Vagina (tissue), 2 donors: ENCODE measurements at regions not wholly inside any gene's neighbourhood (a gene's known extent, or its start where the extent isn't known, plus 50 kb on each side); places are given as distances from the start of the nearest gene placed in this dataset. TPM values are rescaled to one million over a fixed set of nuclear protein-coding genes. Genes with fewer than 3 reads are reported as not detected.
"Not testable (repeated sequence)": the region's sequence is repeated elsewhere in the genome, so short reads cannot be mapped to it uniquely, and the experiment has no call there.

ENCODE experiments used
- DNase-seq, 2 donors: peaks; one replicate each; pipeline ENCODE4 v3.0.0-alpha.2; 2017; ENCODE audit errors: extremely low spot score in 2 of 2
- H3K27ac ChIP-seq: fragments of 200-600 bp; sonication (generic); one replicate; pipeline ENCODE4 v1.5.1; 2019
- H3K27me3 ChIP-seq: fragments of 200-600 bp; sonication (generic); one replicate; pipeline ENCODE4 v1.5.1; 2019
- H3K36me3 ChIP-seq, 2 donors: fragments of 200-600 bp; sonication (generic); one replicate each; pipeline ENCODE4 v1.5.1; 2017 to 2019
- H3K4me1 ChIP-seq: fragments of 200-600 bp; sonication (generic); one replicate; pipeline ENCODE4 v1.5.1; 2019
- H3K4me3 ChIP-seq, 2 donors: fragments of 200-600 bp; sonication (generic); 1 replicate in 1 of 2; 2 replicates in 1 of 2; pipeline ENCODE4 v1.5.1; 2016 to 2019
- H3K9me3 ChIP-seq: fragments of 200-600 bp; sonication (generic); one replicate; pipeline ENCODE4 v1.5.1; 2019
- POLR2A ChIP-seq, 2 donors: fragments of 450-650 bp; IDR thresholded peaks; one replicate each; pipeline ENCODE4 v1.6.1; 2017; ENCODE audit warnings: antibody characterized with exemption in 2 of 2, mild to moderate bottlenecking in 2 of 2, moderate library complexity in 2 of 2
- POLR2AphosphoS5 ChIP-seq, 2 donors: sonication (generic); formaldehyde crosslinking; IDR thresholded peaks; one replicate each; pipeline ENCODE4 v1.9.0; 2017; ENCODE audit warnings: antibody characterized with exemption in 2 of 2, mild to moderate bottlenecking in 2 of 2, low read depth in 1 of 2; ENCODE audit not compliant: insufficient read depth in 1 of 2
- intact Hi-C: fragments of 100-400 bp; cut with DNase I; formaldehyde crosslinking; loops from one replicate; pipeline ENCODE4 v1.15.1; 2023
- small RNA-seq: library from RNA; depleted of rRNA; stranded (forward); fragments of <200 nt; gene quantifications from one replicate; pipeline ENCODE3, GENCODE V24; 2016
- TF ChIP-seq, protein P1 (sequence below), 3 experiments: fragments of 450-650 bp in 2 of 3; fragments of 200-600 bp in 1 of 3; sonication (generic) in 1 of 3; IDR thresholded peaks; one replicate each; pipeline ENCODE4 v1.5.1; 2017 to 2019; ENCODE audit warnings: antibody characterized with exemption in 3 of 3, mild to moderate bottlenecking in 2 of 3, moderate library complexity in 2 of 3

- Histone ChIP-seq H3K27ac (no peak overlapping the region), H3K27me3 (no peaks in the 10 kb centered on the region), H3K36me3 (no peaks in the 10 kb centered on the region), H3K4me1 (no peaks in the 10 kb centered on the region), H3K9me3 (no peaks in the 10 kb centered on the region), H3K4me3 (no peak overlapping the region)
- TF ChIP-seq, protein P1, sequence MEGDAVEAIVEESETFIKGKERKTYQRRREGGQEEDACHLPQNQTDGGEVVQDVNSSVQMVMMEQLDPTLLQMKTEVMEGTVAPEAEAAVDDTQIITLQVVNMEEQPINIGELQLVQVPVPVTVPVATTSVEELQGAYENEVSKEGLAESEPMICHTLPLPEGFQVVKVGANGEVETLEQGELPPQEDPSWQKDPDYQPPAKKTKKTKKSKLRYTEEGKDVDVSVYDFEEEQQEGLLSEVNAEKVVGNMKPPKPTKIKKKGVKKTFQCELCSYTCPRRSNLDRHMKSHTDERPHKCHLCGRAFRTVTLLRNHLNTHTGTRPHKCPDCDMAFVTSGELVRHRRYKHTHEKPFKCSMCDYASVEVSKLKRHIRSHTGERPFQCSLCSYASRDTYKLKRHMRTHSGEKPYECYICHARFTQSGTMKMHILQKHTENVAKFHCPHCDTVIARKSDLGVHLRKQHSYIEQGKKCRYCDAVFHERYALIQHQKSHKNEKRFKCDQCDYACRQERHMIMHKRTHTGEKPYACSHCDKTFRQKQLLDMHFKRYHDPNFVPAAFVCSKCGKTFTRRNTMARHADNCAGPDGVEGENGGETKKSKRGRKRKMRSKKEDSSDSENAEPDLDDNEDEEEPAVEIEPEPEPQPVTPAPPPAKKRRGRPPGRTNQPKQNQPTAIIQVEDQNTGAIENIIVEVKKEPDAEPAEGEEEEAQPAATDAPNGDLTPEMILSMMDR (IDR thresholded peaks at IDR 0.05), result no peak
- no peak for TF ChIP-seq POLR2A (IDR thresholded peaks at IDR 0.05)
- intact Hi-C loops, result no loop called here
- no peak for DNase-seq
These were observed 64.8 kb upstream of the EFNA5 start for GRCh38 chr5:107735558-107735957.

DNA sequence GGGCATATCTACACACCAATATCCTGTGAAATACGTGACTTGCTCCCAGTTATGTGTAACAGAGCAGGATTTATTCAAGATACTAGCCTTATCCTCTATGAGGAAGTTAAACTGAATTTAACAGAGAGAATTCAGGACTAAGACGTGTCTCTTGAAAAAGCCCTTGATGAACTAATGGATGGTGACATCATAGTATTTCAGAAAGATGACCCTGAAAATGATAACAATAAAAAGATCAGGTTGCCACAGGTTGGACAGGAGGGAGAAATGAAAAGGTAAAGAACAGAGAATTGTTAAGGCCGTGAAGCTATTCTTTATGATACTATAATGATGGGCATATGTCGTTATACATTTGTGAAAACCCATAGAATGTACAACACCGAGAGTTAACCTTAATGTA is 56.2 kb upstream of the EFNA5 start:
- Histone ChIP-seq H3K4me3 (no peak overlapping the region), H3K27ac (no peak overlapping the region), H3K36me3 (no peaks in the 10 kb centered on the region), H3K4me1 (no peaks in the 10 kb centered on the region), H3K27me3 (no peaks in the 10 kb centered on the region), H3K9me3 (no peaks in the 10 kb centered on the region)
- no peak for DNase-seq
- intact Hi-C loops, result no loop called here
- TF ChIP-seq, protein P1 (IDR thresholded peaks at IDR 0.05), result no peak

DNA sequence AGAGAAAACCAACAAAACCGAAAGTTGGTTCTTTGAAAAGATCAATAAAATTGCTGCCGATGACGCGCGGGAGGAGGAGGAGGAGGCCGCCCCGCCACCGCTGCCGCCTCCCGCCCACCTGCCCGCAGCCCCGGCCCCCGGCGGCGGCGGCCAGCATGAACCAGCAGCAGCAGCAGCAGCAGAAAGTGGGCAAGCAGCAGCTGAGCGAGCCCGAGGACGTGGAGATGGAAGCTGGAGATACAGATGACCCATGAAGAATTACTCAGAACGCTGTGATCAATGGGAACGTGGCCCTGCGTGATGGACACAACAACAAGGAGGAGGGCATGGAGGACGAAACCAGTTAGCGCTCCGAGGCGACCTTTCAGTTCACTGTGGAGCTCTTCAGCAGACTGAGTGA is 53.9 kb upstream of the EFNA5 start:
- Histone ChIP-seq H3K9me3 (no peaks in the 10 kb centered on the region), H3K4me1 (no peaks in the 10 kb centered on the region), H3K27ac (no peak overlapping the region), H3K4me3 (no peak overlapping the region), H3K36me3 (no peaks in the 10 kb centered on the region), H3K27me3 (no peaks in the 10 kb centered on the region)
- DNase-seq, result no peak
- intact Hi-C loops, result loop anchor here (1.0 to 2.0 kb wide), 2 partner anchors 9 to 24 kb away; no protein-coding TSS in a partner anchor
- no peak for TF ChIP-seq POLR2AphosphoS5 (IDR thresholded peaks at IDR 0.05; ENCODE audit: insufficient read depth in 1 of 2, low read depth in 1 of 2)
- TF ChIP-seq, protein P1 (IDR thresholded peaks at IDR 0.05), result no peak
- no peak for TF ChIP-seq POLR2A (IDR thresholded peaks at IDR 0.05)

GRCh38 chr5:107721241-107721640 is 50.5 kb upstream of the EFNA5 start:
- H3K4me1 ChIP-seq, DNase-seq, intact Hi-C loops, H3K27me3 ChIP-seq, H3K4me3 ChIP-seq, H3K36me3 ChIP-seq, H3K9me3 ChIP-seq, H3K27ac ChIP-seq: not testable (repeated sequence)

Small RNAs in the stretch of these regions (small RNA-seq; reads per million reads assigned to genes)
- gene RN7SL782P, result not detected
